IMR-90 (cell line): ENCODE measurements at regions not wholly inside any gene's neighbourhood (a gene's known extent, or its start where the extent isn't known, plus 50 kb on each side); places are given as distances from the start of the nearest gene placed in this dataset.

Experiments
- CEBPB ChIP-seq: IDR thresholded peaks from 2 replicates; pipeline ENCODE4 v1.6.1; 2012; ENCODE audit warnings: low read depth, low read length, improper control_type of control experiment
- CHD1 ChIP-seq: IDR thresholded peaks from 2 replicates; pipeline ENCODE4 v1.6.1; 2012; ENCODE audit warnings: low read depth, low read length, improper control_type of control experiment
- ELK1 ChIP-seq: fragments of 150-350 bp; IDR thresholded peaks from 2 replicates; pipeline ENCODE4 v1.6.1; 2016; ENCODE audit warnings: low read depth, mild to moderate bottlenecking, low read length, moderate library complexity, borderline replicate concordance
- MAFK ChIP-seq: IDR thresholded peaks from 2 replicates; pipeline ENCODE4 v1.6.1; 2012; ENCODE audit warnings: low read depth, low read length, improper control_type of control experiment
- MXI1 ChIP-seq: IDR thresholded peaks from 2 replicates; pipeline ENCODE4 v1.6.1; 2012; ENCODE audit warnings: low read depth, mild to moderate bottlenecking, low read length, moderate library complexity, borderline replicate concordance
- NFE2L2 ChIP-seq: fragments of 150-350 bp; IDR thresholded peaks from 2 replicates; pipeline ENCODE4 v1.6.1; 2016; ENCODE audit warnings: low read depth, mild to moderate bottlenecking, low read length
- POLR2A ChIP-seq: IDR thresholded peaks from 2 replicates; pipeline ENCODE4 v1.6.1; 2012; ENCODE audit warnings: mild to moderate bottlenecking, low read depth, low read length
- RAD21 ChIP-seq: IDR thresholded peaks from 2 replicates; pipeline ENCODE4 v1.6.1; 2012; ENCODE audit warnings: low read length, improper control_type of control experiment
- RCOR1 ChIP-seq: IDR thresholded peaks from 2 replicates; pipeline ENCODE4 v1.6.1; 2012; ENCODE audit warnings: mild to moderate bottlenecking, low read length, improper control_type of control experiment; ENCODE audit not compliant: insufficient replicate concordance
- RFX5 ChIP-seq: IDR thresholded peaks from 2 replicates; pipeline ENCODE4 v1.8.0; 2012; ENCODE audit warnings: low read depth, mild to moderate bottlenecking, low read length, moderate library complexity
- SMC3 ChIP-seq: fragments of 150-350 bp; IDR thresholded peaks from 2 replicates; pipeline ENCODE4 v1.6.1; 2016; ENCODE audit warnings: low read depth, mild to moderate bottlenecking, antibody characterized with exemption, low read length, moderate library complexity
- USF2 ChIP-seq: fragments of 150-350 bp; IDR thresholded peaks from 2 replicates; pipeline ENCODE4 v1.6.1; 2017; ENCODE audit warnings: mild to moderate bottlenecking, antibody characterized with exemption, low read length, low read depth
- TF ChIP-seq, protein P1 (sequence below): conservative IDR thresholded peaks from 2 replicates; pipeline ENCODE4 v1.5.1; 2012; ENCODE audit warnings: mild to moderate bottlenecking, low read depth, low read length, improper control_type of control experiment

DNA sequence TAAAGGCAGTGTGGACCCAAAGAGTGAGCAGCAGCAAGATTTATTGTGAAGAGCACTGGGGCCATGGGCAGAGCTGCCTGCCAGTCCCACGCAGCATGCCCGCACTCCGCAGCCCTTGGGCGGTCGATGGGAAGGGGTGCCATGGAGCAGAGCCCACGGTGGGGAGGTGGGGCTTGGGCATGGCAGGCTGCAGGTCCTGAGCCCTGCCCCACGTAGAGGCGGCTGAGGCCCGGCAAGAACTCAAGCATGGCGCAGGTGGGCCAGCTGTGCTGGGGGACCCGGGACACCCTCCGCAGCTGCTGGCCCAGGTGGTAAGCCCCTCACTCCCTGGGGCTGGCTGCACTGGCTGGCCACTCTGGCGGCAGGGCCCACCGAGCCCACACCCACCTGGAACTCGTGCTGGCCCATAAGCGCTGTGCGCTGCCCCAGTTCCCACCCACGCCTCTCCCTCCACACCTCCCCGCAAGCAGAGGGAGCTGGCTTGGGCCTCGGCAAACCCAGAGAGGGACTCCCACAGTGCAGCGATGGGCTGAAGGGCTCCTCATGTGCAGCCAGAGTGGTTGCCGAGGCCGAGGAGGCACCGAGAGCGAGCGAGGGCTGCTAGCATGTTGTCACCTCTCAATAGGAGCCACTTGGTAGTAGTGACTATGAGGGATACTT lies 1218.8 kb upstream of the EPHA6 start:
- TF ChIP-seq, protein P1, sequence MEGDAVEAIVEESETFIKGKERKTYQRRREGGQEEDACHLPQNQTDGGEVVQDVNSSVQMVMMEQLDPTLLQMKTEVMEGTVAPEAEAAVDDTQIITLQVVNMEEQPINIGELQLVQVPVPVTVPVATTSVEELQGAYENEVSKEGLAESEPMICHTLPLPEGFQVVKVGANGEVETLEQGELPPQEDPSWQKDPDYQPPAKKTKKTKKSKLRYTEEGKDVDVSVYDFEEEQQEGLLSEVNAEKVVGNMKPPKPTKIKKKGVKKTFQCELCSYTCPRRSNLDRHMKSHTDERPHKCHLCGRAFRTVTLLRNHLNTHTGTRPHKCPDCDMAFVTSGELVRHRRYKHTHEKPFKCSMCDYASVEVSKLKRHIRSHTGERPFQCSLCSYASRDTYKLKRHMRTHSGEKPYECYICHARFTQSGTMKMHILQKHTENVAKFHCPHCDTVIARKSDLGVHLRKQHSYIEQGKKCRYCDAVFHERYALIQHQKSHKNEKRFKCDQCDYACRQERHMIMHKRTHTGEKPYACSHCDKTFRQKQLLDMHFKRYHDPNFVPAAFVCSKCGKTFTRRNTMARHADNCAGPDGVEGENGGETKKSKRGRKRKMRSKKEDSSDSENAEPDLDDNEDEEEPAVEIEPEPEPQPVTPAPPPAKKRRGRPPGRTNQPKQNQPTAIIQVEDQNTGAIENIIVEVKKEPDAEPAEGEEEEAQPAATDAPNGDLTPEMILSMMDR, result no peak
- TF ChIP-seq RFX5 (no peak), POLR2A (no peak), USF2 (no peak), RAD21 (no peak), SMC3 (no peak), ELK1 (no peak), NFE2L2 (no peak), RCOR1 (no peak), CEBPB (no peak), CHD1 (no peak), MXI1 (no peak), MAFK (no peak)
